ENCODE measurements at regions not wholly inside any gene's neighbourhood (a gene's known extent, or its start where the extent isn't known, plus 50 kb on each side); places are given as distances from the start of the nearest gene placed in this dataset.

DNA sequence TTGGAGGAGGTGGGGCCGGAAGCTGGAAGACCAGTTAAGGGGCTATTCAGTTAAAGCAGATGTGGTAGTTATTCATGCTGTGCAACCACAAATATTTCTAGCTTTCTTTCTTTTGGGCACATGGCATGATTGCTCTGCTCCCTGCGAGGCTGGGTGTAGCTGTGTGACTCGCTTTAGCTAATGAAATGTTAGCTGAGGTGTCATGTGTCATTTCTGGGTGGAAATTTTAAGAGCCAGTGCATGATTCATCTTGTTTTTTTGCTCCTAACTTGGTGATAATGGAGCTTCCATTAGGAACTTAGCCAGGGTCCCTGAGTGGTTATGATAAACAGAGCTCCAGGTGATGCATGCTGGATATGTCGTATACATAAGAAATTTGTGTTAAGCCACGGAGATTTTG is 300.6 kb downstream of the SATB1 start:
- Histone ChIP-seq H3K9ac (ENCODE audit: extremely low read depth, insufficient read length, low read length) (no peak overlapping the region), H4K8ac (replicated peaks; ENCODE audit: insufficient read length, low read depth, low read length) (no peak overlapping the region), H2BK15ac (ENCODE audit: low read depth, low read length) (no peak overlapping the region), H3K23me2 (ENCODE audit: insufficient read length, low read depth, low read length, poor library complexity, severe bottlenecking) (no peaks in the 10 kb centered on the region), H3K9me3 (ENCODE audit: control insufficient read depth, low read depth, low read length) (no peaks in the 10 kb centered on the region), H3T11ph (ENCODE audit: low read length) (no peak overlapping the region), H3K4me1 (ENCODE audit: insufficient read depth, low read length) (no peaks in the 10 kb centered on the region; the same call in 1 of the 2 replicates), H3K4me2 (ENCODE audit: insufficient read depth, insufficient read length, low read length) (no peak overlapping the region), H3K79me1 (ENCODE audit: insufficient read depth, low read depth, low read length, poor library complexity, severe bottlenecking) (no peaks in the 10 kb centered on the region), H3K27me3 (ENCODE audit: insufficient read depth, low read length) (no peaks in the 10 kb centered on the region), H2BK12ac (ENCODE audit: insufficient read length, low read depth, low read length) (no peak overlapping the region), H2BK120ac (ENCODE audit: low read depth, low read length, poor library complexity, severe bottlenecking) (no peak overlapping the region), H3K14ac (ENCODE audit: insufficient read depth, low read length) (no peak overlapping the region), H3K18ac (ENCODE audit: insufficient read length, low read depth, low read length) (no peak overlapping the region), H3K4ac (ENCODE audit: low read depth, low read length) (no peak overlapping the region), H2AFZ (ENCODE audit: low read length) (no peak overlapping the region), H3K27ac (ENCODE audit: insufficient read length, low read depth, low read length) (no peak overlapping the region), H4K5ac (ENCODE audit: insufficient read length, low read depth, low read length) (no peak overlapping the region), H4K20me1 (ENCODE audit: control insufficient read depth, insufficient read depth, insufficient read length) (no peaks in the 10 kb centered on the region), H3K23ac (ENCODE audit: insufficient read length, low read depth, low read length) (no peak overlapping the region), H3K56ac (ENCODE audit: insufficient read length, low read depth, low read length) (no peak overlapping the region), H3K79me2 (ENCODE audit: insufficient read depth, low read length) (no peaks in the 10 kb centered on the region), H2AK5ac (ENCODE audit: insufficient read length, low read length) (no peak overlapping the region), H2BK20ac (ENCODE audit: low read depth, low read length, poor library complexity, severe bottlenecking) (no peak overlapping the region), H2BK5ac (ENCODE audit: insufficient read length, low read length) (no peak overlapping the region), H4K91ac (ENCODE audit: insufficient read length, low read depth, low read length) (no peak overlapping the region)
- peaks cover 0 to 2% (median 0%) of the 10 kb centered on the region in 3 experiments; a peak in 1 of 7 replicates for H3K36me3 Mint-ChIP-seq (ENCODE audit: insufficient read depth in 1 of 3, low read depth in 3 of 3)
- TF ChIP-seq, protein P1, sequence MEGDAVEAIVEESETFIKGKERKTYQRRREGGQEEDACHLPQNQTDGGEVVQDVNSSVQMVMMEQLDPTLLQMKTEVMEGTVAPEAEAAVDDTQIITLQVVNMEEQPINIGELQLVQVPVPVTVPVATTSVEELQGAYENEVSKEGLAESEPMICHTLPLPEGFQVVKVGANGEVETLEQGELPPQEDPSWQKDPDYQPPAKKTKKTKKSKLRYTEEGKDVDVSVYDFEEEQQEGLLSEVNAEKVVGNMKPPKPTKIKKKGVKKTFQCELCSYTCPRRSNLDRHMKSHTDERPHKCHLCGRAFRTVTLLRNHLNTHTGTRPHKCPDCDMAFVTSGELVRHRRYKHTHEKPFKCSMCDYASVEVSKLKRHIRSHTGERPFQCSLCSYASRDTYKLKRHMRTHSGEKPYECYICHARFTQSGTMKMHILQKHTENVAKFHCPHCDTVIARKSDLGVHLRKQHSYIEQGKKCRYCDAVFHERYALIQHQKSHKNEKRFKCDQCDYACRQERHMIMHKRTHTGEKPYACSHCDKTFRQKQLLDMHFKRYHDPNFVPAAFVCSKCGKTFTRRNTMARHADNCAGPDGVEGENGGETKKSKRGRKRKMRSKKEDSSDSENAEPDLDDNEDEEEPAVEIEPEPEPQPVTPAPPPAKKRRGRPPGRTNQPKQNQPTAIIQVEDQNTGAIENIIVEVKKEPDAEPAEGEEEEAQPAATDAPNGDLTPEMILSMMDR (conservative IDR thresholded peaks at IDR 0.05) = no peak
- H3K4me3 Mint-ChIP-seq = no peak overlapping the region
- H3K4me1 Mint-ChIP-seq = peaks cover 5 to 6% of the 10 kb centered on the region in 2 experiments; a peak in 3 of 4 replicates
- H3K27me3 Mint-ChIP-seq (ENCODE audit: low read depth) = no peaks in the 10 kb centered on the region
- H3K27ac Mint-ChIP-seq = no peak overlapping the region
- H3K9me3 Mint-ChIP-seq = no peaks in the 10 kb centered on the region
- no CpG with 5 or more reads among the region's 5 CpGs for WGBS (ENCODE audit: extremely low coverage, insufficient read length, low lambda C conversion rate)
- no peak for DNase-seq
